Subcutaneous abdominal adipose tissue (tissue), 5 donors: ENCODE measurements at regions not wholly inside any gene's neighbourhood (a gene's known extent, or its start where the extent isn't known, plus 50 kb on each side); places are given as distances from the start of the nearest gene placed in this dataset.
"Not testable (repeated sequence)": the region's sequence is repeated elsewhere in the genome, so short reads cannot be mapped to it uniquely, and the experiment has no call there.

Experiments
- H3K27ac ChIP-seq: one replicate; pipeline ENCODE4 v1.7.0; 2013; ENCODE audit warnings: low read depth, mild to moderate bottlenecking, inconsistent platforms, low read length, moderate library complexity
- H3K27me3 ChIP-seq, 5 donors: one replicate each; pipeline ENCODE4 v1.7.0; 2013; ENCODE audit warnings: low read length in 5 of 5, inconsistent platforms in 1 of 5; ENCODE audit not compliant: control insufficient read depth in 5 of 5, insufficient read depth in 4 of 5
- H3K36me3 ChIP-seq, 5 donors: one replicate each; pipeline ENCODE4 v1.7.0; 2013; ENCODE audit warnings: low read length in 5 of 5; ENCODE audit not compliant: control insufficient read depth in 5 of 5, insufficient read depth in 5 of 5
- H3K4me1 ChIP-seq, 5 donors: one replicate each; pipeline ENCODE4 v1.7.0; 2013; ENCODE audit warnings: low read length in 5 of 5, mild to moderate bottlenecking in 3 of 5, moderate library complexity in 1 of 5; ENCODE audit not compliant: control insufficient read depth in 5 of 5, insufficient read depth in 5 of 5
- H3K4me3 ChIP-seq, 5 donors: one replicate each; pipeline ENCODE4 v1.7.0; 2013; ENCODE audit warnings: low read length in 5 of 5, low read depth in 1 of 5
- H3K9ac ChIP-seq, 5 donors: one replicate each; pipeline ENCODE4 v1.7.0; 2013; ENCODE audit warnings: low read length in 5 of 5, mild to moderate bottlenecking in 4 of 5, moderate library complexity in 3 of 5
- H3K9me3 ChIP-seq, 5 donors: one replicate each; pipeline ENCODE4 v1.7.0; 2013; ENCODE audit warnings: low read length in 5 of 5; ENCODE audit not compliant: control insufficient read depth in 5 of 5
- donor health status: healthy.
- donor health status: healthy.
- donor health status: healthy.
- donor health status: healthy.
- donor health status: healthy.

- H3K4me3 ChIP-seq, result no peak overlapping the region
- no peak overlapping the region for H3K9ac ChIP-seq
- no peaks in the 10 kb centered on the region for H3K9me3 ChIP-seq
- no peak overlapping the region for H3K27ac ChIP-seq
- peaks cover 14 to 28% (median 27%) of the 10 kb centered on the region in 5 donors for H3K4me1 ChIP-seq
- H3K36me3 ChIP-seq, result no peaks in the 10 kb centered on the region
- H3K27me3 ChIP-seq, result no peaks in the 10 kb centered on the region
Observed at GRCh38 chr2:64276417-64277095, 132.3 kb upstream of the PELI1 start.

- Histone ChIP-seq H3K9ac (no peak overlapping the region), H3K36me3 (no peaks in the 10 kb centered on the region), H3K27ac (no peak overlapping the region), H3K4me3 (no peak overlapping the region), H3K9me3 (no peaks in the 10 kb centered on the region), H3K4me1 (peaks cover 14 to 28% (median 27%) of the 10 kb centered on the region in 5 donors), H3K27me3 (no peaks in the 10 kb centered on the region)
Observed at GRCh38 chr2:64277101-64277849, 133.1 kb upstream of the PELI1 start.

- peaks cover 3 to 30% (median 25%) of the 10 kb centered on the region in 5 donors for H3K4me1 ChIP-seq
- H3K27me3 ChIP-seq, H3K27ac ChIP-seq, H3K9me3 ChIP-seq, H3K4me3 ChIP-seq, H3K36me3 ChIP-seq, H3K9ac ChIP-seq: not testable (repeated sequence)
Observed at GRCh38 chr2:64280812-64281211, 136.6 kb upstream of the PELI1 start.

- Histone ChIP-seq H3K4me3 (peak overlapping the region in 1 of 5 donors; percentile 22), H3K27ac (peak overlapping the region; percentile 9), H3K9ac (no peak overlapping the region), H3K4me1 (peaks cover 3 to 26% (median 21%) of the 10 kb centered on the region in 5 donors), H3K27me3 (no peaks in the 10 kb centered on the region), H3K9me3 (no peaks in the 10 kb centered on the region), H3K36me3 (no peaks in the 10 kb centered on the region)
Observed at GRCh38 chr2:64283006-64283570, 138.9 kb upstream of the PELI1 start.

- Histone ChIP-seq H3K4me3 (peak overlapping the region in 4 of 5 donors; percentile 26 to 43 (median 36)), H3K4me1 (peaks cover 7 to 34% (median 28%) of the 10 kb centered on the region in 5 donors), H3K36me3 (no peaks in the 10 kb centered on the region), H3K27ac (peak overlapping the region; percentile 9), H3K27me3 (no peaks in the 10 kb centered on the region), H3K9ac (peak overlapping the region in 1 of 5 donors; percentile 43), H3K9me3 (no peaks in the 10 kb centered on the region)
Observed at GRCh38 chr2:64283641-64284361, 139.6 kb upstream of the PELI1 start.

GRCh38 chr2:64284751-64285150 is 140.5 kb upstream of the PELI1 start:
- Histone ChIP-seq H3K9me3 (no peaks in the 10 kb centered on the region), H3K36me3 (no peaks in the 10 kb centered on the region), H3K27ac (no peak overlapping the region), H3K27me3 (no peaks in the 10 kb centered on the region), H3K4me1 (peaks cover 8 to 40% (median 33%) of the 10 kb centered on the region in 5 donors), H3K4me3 (no peak overlapping the region), H3K9ac (no peak overlapping the region)

GRCh38 chr2:64287202-64287740 is 143.1 kb upstream of the PELI1 start:
- no peak overlapping the region for H3K27ac ChIP-seq
- H3K9ac ChIP-seq, result no peak overlapping the region
- H3K4me3 ChIP-seq, result no peak overlapping the region
- H3K4me1 ChIP-seq, result peaks cover 8 to 42% (median 33%) of the 10 kb centered on the region in 5 donors
- no peaks in the 10 kb centered on the region for H3K9me3 ChIP-seq
- H3K27me3 ChIP-seq, result no peaks in the 10 kb centered on the region
- H3K36me3 ChIP-seq, result no peaks in the 10 kb centered on the region

- Histone ChIP-seq H3K4me1 (peaks cover 8 to 40% (median 29%) of the 10 kb centered on the region in 5 donors), H3K36me3 (no peaks in the 10 kb centered on the region), H3K4me3 (peak overlapping the region in 2 of 5 donors; percentile 7 to 10), H3K9ac (peak overlapping the region in 1 of 5 donors; percentile 1), H3K27me3 (no peaks in the 10 kb centered on the region), H3K27ac (peak overlapping the region; percentile 51), H3K9me3 (no peaks in the 10 kb centered on the region)
Observed at GRCh38 chr2:64288321-64289193, 144.3 kb upstream of the PELI1 start.

GRCh38 chr2:64289251-64289650 is 145.0 kb upstream of the PELI1 start:
- no peak overlapping the region for H3K9ac ChIP-seq
- H3K4me1 ChIP-seq, result peaks cover 8 to 33% (median 22%) of the 10 kb centered on the region in 5 donors
- no peaks in the 10 kb centered on the region for H3K36me3 ChIP-seq
- no peaks in the 10 kb centered on the region for H3K9me3 ChIP-seq
- no peaks in the 10 kb centered on the region for H3K27me3 ChIP-seq
- no peak overlapping the region for H3K4me3 ChIP-seq
- peak overlapping the region; percentile 51 for H3K27ac ChIP-seq
